D721Med (cell line): ENCODE measurements at regions not wholly inside any gene's neighbourhood (a gene's known extent, or its start where the extent isn't known, plus 50 kb on each side); places are given as distances from the start of the nearest gene placed in this dataset.

Experiments
- DNase-seq: peaks from one replicate; pipeline ENCODE4 v3.0.0; 2011; ENCODE audit warnings: low spot score; ENCODE audit not compliant: insufficient read length
- FAIRE-seq: peaks from 2 replicates; lab custom pipeline; 2011; peaks lifted over from hg19 to GRCh38; lab: Jason Lieb, UNC
- CTCF ChIP-seq: IDR thresholded peaks from 2 replicates; pipeline ENCODE4 v1.5.1; 2012; ENCODE audit warnings: mild to moderate bottlenecking, control low read depth; ENCODE audit not compliant: insufficient read depth; ENCODE audit errors: missing control alignments

- no peak for FAIRE-seq
- DNase-seq: no peak
- no peak for TF ChIP-seq CTCF
Observed at GRCh38 chr6:140398076-140398475, 1023.6 kb upstream of the CITED2 start.

DNA sequence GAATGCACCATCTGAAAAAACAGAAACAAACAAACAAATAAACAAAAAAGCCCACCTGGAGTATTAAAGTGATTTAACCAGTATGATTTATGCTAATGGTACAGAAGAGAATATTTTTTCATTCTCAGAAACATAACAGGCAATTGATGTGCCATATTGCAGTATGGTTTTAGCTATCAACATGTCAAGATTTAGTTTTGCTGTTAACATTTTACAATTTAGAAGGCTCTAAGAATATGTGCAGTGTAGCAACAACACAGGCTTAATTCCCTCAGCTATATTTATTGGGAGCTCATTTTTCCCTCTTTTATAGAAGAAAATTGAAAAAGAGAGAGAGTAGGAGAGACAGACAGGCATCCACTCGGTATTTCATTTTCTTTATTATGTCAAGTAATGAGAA, 1022.7 kb upstream of the CITED2 start:
- DNase-seq: no peak
- TF ChIP-seq CTCF: no peak
- FAIRE-seq: no peak

DNA sequence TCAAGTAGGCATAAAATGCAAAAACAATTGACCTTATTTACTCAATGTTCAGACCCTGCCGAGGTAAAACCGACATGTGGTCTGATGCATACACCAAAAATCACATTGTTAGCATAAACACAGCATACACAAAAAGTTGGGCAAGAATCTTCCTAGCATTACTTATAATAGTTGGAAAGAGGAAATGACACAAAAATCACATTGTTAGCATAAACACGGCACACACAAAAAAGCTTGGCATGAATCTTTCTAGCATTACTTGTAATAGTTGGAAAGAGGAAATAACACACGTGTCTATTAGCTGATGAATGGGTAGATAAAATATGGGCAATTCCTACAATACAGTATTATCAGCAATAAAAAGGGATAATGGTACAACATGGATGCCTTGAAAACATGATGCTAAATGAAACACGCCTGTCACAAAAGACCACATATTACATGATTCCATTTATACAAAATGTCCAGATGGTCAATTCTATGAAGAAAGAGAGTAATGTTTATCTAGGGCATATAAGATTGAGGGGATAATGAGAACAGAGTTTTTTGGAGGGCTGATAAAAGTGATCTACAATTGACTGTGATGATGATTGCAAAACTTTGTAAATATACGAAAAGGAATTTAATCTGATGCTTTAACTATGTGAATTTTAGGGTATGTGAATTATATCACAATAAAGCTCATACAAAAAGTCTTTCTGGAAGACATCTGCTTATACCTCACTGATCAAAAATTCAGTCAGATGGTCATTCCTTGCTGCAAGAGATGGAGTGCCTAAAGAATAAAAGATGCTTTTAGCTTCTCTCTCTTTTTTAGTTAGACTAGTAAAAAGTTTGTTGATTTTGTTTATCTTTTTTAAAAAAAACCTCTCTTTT, 1019.5 kb upstream of the CITED2 start:
- no peak for TF ChIP-seq CTCF
- DNase-seq (no peak), FAIRE-seq (peak; percentile 73)

DNA sequence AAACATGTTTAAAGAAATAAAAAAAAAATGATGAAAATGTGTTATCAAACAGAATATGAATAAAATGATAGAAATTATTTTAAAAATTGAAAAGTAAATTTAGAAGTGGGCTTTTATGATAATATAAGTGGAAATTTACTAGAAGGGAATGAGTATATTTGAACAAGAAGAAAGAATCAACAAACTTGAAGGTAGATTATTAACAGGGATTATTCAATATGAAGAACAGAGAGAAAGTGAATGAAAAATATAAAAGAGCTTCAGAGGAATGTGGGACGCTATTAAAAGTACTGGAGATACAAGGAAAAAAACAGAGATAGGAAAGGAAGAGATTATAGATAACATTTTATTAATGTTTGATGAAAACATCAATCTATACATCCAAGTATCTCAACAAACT, 1014.4 kb upstream of the CITED2 start:
- no peak for TF ChIP-seq CTCF
- DNase-seq (no peak), FAIRE-seq (no peak)

- DNase-seq (no peak), FAIRE-seq (no peak)
- no peak for TF ChIP-seq CTCF
Observed at GRCh38 chr6:140388192-140388802, 1013.8 kb upstream of the CITED2 start.

DNA sequence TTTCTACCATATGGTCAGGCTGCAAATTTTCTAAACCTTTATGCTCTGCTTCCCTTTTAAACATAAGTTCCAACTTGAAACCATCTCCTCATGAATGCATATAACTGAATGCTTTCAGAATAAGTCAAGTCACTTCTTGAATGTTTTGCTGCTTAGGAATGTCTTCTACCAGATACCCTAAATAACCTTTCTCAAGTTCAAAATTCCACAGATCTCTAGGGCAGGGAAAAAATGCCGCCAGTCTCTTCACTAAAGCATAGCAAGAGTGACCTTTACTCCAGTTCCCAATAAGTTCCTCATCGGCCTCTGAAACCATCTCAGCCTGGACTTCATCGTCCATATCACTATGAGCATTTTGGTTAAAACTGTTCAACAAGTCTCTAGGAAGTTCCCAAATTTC, 1011.2 kb upstream of the CITED2 start:
- TF ChIP-seq CTCF: no peak
- FAIRE-seq (no peak), DNase-seq (no peak)

- DNase-seq (no peak), FAIRE-seq (no peak)
- TF ChIP-seq CTCF: no peak
Observed at GRCh38 chr6:140382355-140382754, 1007.9 kb upstream of the CITED2 start.
